ENCODE measurements at regions not wholly inside any gene's neighbourhood (a gene's known extent, or its start where the extent isn't known, plus 50 kb on each side); places are given as distances from the start of the nearest gene placed in this dataset.
"Not testable (repeated sequence)": the region's sequence is repeated elsewhere in the genome, so short reads cannot be mapped to it uniquely, and the experiment has no call there.

GRCh38 chr3:34881026-34881425, 758.3 kb upstream of the ARPP21 start:
- no peak for DNase-seq (ENCODE audit: low spot score)

GRCh38 chr3:34882764-34883163, 756.6 kb upstream of the ARPP21 start:
- peak; percentile 14 for DNase-seq (ENCODE audit: low spot score)

- DNase-seq (ENCODE audit: low spot score), result no peak
These were observed 755.3 kb upstream of the ARPP21 start for GRCh38 chr3:34884007-34884406.

- DNase-seq (ENCODE audit: low spot score), result no peak
These were observed 752.9 kb upstream of the ARPP21 start for GRCh38 chr3:34886443-34886842.

- DNase-seq (ENCODE audit: low spot score), result no peak
These were observed 749.7 kb upstream of the ARPP21 start for GRCh38 chr3:34889641-34890040.

GRCh38 chr3:34890247-34890646, 749.1 kb upstream of the ARPP21 start:
- no peak for DNase-seq (ENCODE audit: low spot score)

- DNase-seq (ENCODE audit: low spot score), result no peak
These were observed 747.4 kb upstream of the ARPP21 start for GRCh38 chr3:34891941-34892340.

- DNase-seq (ENCODE audit: low spot score), result no peak
These were observed 743.5 kb upstream of the ARPP21 start for GRCh38 chr3:34895841-34896240.

GRCh38 chr3:34909679-34910078, 729.6 kb upstream of the ARPP21 start:
- DNase-seq (ENCODE audit: low spot score), result not testable (repeated sequence)

- no peak for DNase-seq (ENCODE audit: low spot score)
These were observed 720.3 kb upstream of the ARPP21 start for GRCh38 chr3:34919025-34919424.

- peak; percentile 42 for DNase-seq (ENCODE audit: low spot score)
These were observed 718.5 kb upstream of the ARPP21 start for GRCh38 chr3:34920806-34921205.

GRCh38 chr3:34924961-34925360, 714.4 kb upstream of the ARPP21 start:
- DNase-seq (ENCODE audit: low spot score), result no peak

GRCh38 chr3:34925851-34926250, 713.5 kb upstream of the ARPP21 start:
- DNase-seq (ENCODE audit: low spot score), result no peak

- DNase-seq (ENCODE audit: low spot score), result no peak
These were observed 710.3 kb upstream of the ARPP21 start for GRCh38 chr3:34929036-34929435.

- no peak for DNase-seq (ENCODE audit: low spot score)
These were observed 704.7 kb upstream of the ARPP21 start for GRCh38 chr3:34934660-34935059.

GRCh38 chr3:34938784-34939183, 700.5 kb upstream of the ARPP21 start:
- DNase-seq (ENCODE audit: low spot score), result no peak

- no peak for DNase-seq (ENCODE audit: low spot score)
These were observed 697.1 kb upstream of the ARPP21 start for GRCh38 chr3:34942256-34942655.

GRCh38 chr3:34947834-34948233, 691.5 kb upstream of the ARPP21 start:
- peak; percentile 60 for DNase-seq (ENCODE audit: low spot score)

- DNase-seq (ENCODE audit: low spot score), result no peak
These were observed 690.8 kb upstream of the ARPP21 start for GRCh38 chr3:34948517-34948916.

GRCh38 chr3:34955680-34956079, 683.6 kb upstream of the ARPP21 start:
- DNase-seq (ENCODE audit: low spot score), result no peak

GRCh38 chr3:34956511-34956910, 682.8 kb upstream of the ARPP21 start:
- DNase-seq (ENCODE audit: low spot score), result no peak

- DNase-seq (ENCODE audit: low spot score), result no peak
These were observed 681.6 kb upstream of the ARPP21 start for GRCh38 chr3:34957677-34958076.

- DNase-seq (ENCODE audit: low spot score), result no peak
These were observed 669.8 kb upstream of the ARPP21 start for GRCh38 chr3:34969513-34969912.

- DNase-seq (ENCODE audit: low spot score), result no peak
These were observed 666.8 kb upstream of the ARPP21 start for GRCh38 chr3:34972481-34972880.

- no peak for DNase-seq (ENCODE audit: low spot score)
These were observed 665.7 kb upstream of the ARPP21 start for GRCh38 chr3:34973586-34973985.
